ENCODE measurements at regions not wholly inside any gene's neighbourhood (a gene's known extent, or its start where the extent isn't known, plus 50 kb on each side); places are given as distances from the start of the nearest gene placed in this dataset.

DNA sequence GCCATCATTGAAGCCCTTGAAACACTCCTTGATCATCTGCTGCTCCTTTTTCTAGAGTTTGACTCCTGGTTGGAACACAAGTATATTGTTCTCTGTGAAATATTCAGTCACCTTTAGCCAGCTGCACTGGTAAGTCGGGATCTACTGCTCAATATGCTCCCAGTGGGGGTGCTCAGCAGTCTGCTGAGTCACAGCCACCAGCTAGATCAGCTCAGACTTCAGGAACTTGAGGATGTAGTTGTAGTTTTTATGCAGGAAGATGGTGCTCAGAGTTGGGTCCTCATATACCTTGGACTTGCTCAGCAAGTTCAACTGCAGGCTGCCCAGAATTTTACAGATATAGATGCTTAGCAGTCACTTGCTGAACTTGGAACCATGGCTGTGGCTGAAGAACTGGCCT is 202.5 kb upstream of the RPL34 start:
- TF ChIP-seq ZNF292 (tag by site-specific recombination; IDR thresholded peaks at IDR 0.05; ENCODE audit: borderline replicate concordance, low read depth), result no peak
- TF ChIP-seq ZSCAN30 (tag by site-specific recombination; IDR thresholded peaks at IDR 0.05), result no peak
